Stomach (tissue), 4 donors: ENCODE measurements at regions not wholly inside any gene's neighbourhood (a gene's known extent, or its start where the extent isn't known, plus 50 kb on each side); places are given as distances from the start of the nearest gene placed in this dataset.

ENCODE experiments used
- CTCF ChIP-seq, 7 experiments: fragments of 450-650 bp in 4 of 7; fragments of 200-600 bp in 3 of 7; sonication (generic) in 3 of 7; IDR thresholded peaks; one replicate each; pipeline ENCODE4 v1.5.1; 2016 to 2019; ENCODE audit warnings: antibody characterized with exemption in 7 of 7, control low read depth in 2 of 7, mild to moderate bottlenecking in 1 of 7
- POLR2A ChIP-seq, 4 donors: fragments of 450-650 bp; IDR thresholded peaks; one replicate each; pipeline ENCODE4 v1.6.1; 2016; ENCODE audit warnings: antibody characterized with exemption in 4 of 4, control low read depth in 2 of 4, mild to moderate bottlenecking in 1 of 4, moderate library complexity in 1 of 4
- POLR2AphosphoS5 ChIP-seq, 3 donors: sonication (generic); formaldehyde crosslinking; IDR thresholded peaks; one replicate each; pipeline ENCODE4 v1.6.1; 2016; ENCODE audit warnings: antibody characterized with exemption in 3 of 3

- TF ChIP-seq CTCF (IDR thresholded peaks at IDR 0.05) (no peak), POLR2AphosphoS5 (IDR thresholded peaks at IDR 0.05) (no peak), POLR2A (IDR thresholded peaks at IDR 0.05) (no peak)
These were observed 301.8 kb upstream of the MGMT start for GRCh38 chr10:129165076-129165720.
